Nucleus accumbens (tissue), 56 donors: ENCODE measurements at regions not wholly inside any gene's neighbourhood (a gene's known extent, or its start where the extent isn't known, plus 50 kb on each side); places are given as distances from the start of the nearest gene placed in this dataset.

Experiments used
- DNase-seq, 56 donors: peaks; one replicate each; lab custom pipeline; 2025; lab: John Stamatoyannopoulos, UW

DNA sequence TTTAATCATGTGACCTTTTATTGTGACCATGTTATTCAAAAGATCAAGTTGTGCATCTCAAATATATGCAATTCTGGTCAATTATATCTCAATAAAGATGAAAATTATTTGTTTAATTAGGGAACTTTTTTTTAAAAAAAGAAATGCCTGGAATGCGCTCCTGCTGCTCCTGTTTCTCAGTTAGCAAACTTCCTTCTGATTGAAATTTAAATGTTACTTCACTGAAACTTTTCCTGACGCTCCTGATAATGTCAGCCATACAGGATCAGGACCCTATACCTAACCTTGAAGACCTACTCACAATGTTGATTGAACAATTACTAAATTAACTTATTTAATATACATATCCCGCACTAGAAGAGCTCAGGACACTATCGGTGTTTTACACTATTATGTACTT lies 190.4 kb downstream of the MACC1 start:
- no peak for DNase-seq

GRCh38 chr7:20021831-20022230 lies 195.4 kb downstream of the MACC1 start:
- DNase-seq, result no peak

DNA sequence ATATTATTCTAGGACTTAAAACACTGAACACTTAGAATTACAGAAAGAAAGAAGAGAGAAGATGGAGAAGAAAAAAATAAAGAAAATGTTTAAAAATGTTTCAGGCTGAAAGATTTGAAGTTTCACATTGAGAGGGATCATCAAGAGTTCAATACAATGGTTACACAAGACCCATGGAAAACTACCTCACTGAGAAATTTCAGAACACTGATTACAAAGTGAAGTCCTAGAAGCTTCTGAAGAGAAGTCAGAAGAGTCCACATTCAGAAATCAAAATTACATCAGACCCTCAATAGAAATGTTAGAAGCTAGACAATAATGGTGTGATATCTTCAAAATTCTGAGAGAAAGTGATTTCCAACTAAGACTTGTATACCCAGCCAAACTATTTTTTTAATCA lies 196.1 kb downstream of the MACC1 start:
- no peak for DNase-seq

DNA sequence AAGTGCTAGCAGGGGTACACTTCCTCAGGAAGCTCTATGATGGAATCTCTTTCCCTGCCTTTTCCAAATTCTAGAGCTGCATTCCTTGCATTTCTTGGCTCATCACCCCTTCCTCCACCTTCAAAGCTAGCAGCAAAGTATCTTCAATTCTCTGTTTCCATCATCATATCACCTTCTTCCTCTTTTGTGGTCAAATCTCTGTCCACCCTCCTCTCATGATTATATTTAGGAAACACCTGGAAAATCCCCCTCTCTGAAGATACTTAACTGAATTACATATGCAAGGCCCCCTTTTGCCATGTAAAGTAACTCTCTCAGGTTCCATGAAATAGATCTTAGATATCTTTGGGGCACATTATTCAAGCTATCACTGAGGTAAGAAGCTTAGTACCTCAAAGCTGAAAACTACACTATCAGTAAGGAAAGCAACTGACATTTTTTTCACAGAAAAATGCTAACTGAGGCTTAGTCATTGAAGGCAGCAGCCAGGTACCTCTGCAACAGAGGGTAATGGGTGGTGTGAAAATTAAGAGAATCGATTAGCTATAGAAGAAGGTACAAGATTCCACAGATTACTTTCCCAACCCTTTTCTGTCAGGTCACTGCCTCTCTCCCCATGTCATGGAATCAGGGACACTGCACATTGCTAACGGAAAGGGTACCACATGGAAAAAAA lies 197.3 kb downstream of the MACC1 start:
- no peak for DNase-seq

DNA sequence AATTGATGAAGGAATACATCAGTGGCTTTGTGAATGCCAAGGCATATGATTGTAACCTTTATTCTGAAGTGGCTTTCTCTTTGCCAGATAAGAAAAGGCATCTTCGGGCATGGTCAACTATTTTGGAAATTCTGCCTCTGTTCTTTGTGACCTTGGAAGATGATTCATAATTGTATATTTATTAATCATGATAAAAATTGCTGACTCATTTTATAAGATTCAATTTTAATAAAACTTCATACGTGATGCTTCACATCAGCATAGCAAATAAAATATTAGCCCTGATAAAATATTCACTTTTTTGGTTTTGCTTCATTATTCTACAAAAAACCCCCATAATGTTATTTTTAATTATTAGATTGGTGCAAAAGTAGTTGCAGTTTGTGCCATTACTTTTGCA lies 200.5 kb downstream of the MACC1 start:
- DNase-seq, result no peak

DNA sequence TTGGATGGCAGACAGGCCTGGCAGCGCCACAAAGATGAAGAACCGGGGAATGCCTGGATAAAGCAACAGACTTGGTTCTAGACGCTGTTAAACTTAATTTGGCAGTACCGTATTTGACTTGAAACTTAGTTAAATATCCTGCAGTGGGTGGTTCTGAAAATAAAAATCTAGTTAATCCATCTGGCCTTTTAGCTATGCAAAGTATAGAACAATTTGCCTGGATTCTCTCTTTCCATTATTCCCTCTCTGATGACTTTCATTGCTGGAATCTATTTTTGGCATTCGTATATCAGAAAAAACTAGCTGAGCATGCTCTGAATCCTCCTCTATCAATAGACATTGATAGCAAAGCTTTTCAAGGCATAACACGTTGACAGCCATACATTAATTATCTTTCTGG lies 203.6 kb downstream of the MACC1 start:
- DNase-seq, result no peak

GRCh38 chr7:20012100-20012499 lies 205.1 kb downstream of the MACC1 start:
- no peak for DNase-seq

GRCh38 chr7:20010877-20011276 lies 206.3 kb downstream of the MACC1 start:
- DNase-seq, result no peak

- DNase-seq, result no peak
Measured at GRCh38 chr7:20007510-20007909, 209.7 kb downstream of the MACC1 start.

DNA sequence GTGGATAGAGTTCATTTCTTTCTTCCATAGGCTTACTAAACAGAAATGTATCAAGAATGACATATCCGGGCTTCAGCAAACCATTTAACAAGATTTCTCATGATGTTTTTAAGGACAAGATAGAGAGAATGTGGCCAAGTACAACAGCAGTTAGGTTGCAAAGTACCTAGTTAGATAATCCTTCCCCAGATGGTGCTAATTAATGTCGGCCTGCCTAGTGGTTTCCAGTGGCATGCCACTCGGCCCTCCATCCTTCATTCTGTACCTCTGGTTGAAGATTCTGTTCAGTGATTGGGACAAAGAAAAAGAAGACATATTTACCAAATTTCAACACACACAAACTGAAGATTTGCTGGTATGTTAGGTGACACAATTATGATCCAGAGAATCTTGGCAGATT lies 212.1 kb downstream of the MACC1 start:
- no peak for DNase-seq

DNA sequence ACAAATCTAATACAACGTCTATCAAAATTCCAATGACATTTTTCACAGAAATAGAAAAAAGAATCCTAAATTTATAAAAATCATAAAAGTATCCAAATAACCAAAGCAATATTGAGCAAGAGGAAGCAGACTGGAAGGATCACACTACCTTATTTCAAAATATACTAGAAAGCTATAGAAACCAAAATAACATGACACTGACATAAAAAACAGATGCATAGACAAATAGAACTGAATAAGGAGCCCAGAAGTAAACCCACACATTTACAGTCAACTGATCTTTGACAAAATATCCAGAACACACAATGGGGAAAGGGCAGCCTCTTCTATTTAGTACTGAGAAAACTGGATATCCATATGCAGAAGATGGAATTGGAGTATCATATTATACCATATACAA lies 217.5 kb downstream of the MACC1 start:
- DNase-seq, result no peak

DNA sequence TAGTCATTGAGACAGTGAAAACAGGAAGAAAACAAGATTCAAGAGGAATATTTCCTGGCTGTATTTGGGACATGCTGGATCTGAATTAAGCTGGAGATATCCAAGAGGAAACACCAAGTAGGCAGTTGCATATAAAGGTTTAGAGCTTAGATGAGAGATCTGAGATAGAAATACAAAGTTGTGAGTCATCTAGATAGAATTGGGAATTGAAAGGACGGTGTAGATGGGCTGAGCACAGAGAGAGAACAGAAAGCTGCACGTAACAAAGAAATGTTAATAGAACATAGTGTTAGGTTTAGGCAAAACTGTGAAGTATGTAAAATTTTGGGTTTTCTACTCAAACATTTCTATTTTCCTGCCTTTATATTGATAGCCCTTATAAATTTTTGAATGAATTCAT lies 218.5 kb upstream of the TMEM196 start:
- DNase-seq, result no peak

- no peak for DNase-seq
Measured at GRCh38 chr7:19989906-19990305, 216.5 kb upstream of the TMEM196 start.

DNA sequence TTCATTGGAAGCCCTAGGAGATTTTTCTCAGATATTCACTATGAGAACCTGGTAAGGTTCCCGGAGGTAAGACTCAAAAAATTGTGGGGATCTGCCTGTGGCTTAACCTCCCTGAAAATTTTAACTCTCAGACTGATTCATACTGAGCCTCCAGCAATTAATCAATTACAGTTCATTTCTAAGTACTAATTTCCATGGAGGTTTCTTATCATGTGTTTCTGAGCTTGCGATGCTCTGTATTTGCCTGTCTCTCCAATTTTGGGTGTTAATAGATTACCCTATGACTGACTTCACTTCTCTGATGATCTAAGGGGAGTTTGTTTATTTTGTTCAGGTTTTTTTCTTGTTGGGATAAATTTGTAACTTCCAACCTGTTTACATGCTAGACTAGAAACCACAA lies 215.4 kb upstream of the TMEM196 start:
- DNase-seq, result no peak

GRCh38 chr7:19984231-19984632 lies 210.8 kb upstream of the TMEM196 start:
- DNase-seq, result no peak

- peak in 4 of 56 donors; percentile 0 to 17 (median 5) for DNase-seq
Measured at GRCh38 chr7:19982841-19983835, 209.7 kb upstream of the TMEM196 start.

- no peak for DNase-seq
Measured at GRCh38 chr7:19973581-19973980, 200.2 kb upstream of the TMEM196 start.

- no peak for DNase-seq
Measured at GRCh38 chr7:19972876-19973275, 199.5 kb upstream of the TMEM196 start.

DNA sequence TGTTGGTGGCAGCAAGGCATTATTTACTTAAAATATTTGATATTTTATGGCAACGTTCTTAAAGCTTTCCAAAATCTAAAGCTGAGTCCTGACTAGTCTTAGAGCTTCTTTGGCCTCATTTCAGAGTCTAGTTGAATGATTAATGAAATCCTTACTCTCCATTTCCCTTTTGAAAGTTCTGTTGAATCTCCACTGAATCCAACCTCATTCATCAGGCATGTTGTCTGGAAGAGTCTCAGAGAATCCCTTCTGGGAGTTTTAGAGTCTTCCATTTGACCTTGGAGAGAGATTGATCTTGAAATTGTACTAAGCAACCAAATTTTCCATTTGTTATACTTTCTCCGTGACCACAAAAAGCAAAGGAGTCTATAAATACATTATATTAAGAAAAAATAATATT lies 198.5 kb upstream of the TMEM196 start:
- DNase-seq, result no peak

DNA sequence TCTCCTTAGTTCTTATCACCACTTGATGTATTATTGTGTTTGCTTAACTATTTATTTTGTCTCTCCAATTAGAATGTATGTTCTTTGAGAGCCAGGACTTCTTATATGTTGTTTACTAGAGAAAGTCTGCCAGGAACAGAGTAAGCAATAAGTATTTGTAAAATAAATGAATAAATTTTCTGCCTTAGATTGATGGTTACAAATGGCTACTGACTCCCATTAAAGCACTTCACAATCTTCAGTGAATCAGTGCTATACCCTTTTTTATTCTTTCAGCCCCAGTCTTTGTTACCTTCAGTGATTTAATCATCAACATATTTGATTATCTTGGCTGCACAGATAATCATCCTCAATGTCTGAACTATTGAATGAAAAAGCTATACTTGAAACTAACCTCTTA lies 197.1 kb upstream of the TMEM196 start:
- no peak for DNase-seq

DNA sequence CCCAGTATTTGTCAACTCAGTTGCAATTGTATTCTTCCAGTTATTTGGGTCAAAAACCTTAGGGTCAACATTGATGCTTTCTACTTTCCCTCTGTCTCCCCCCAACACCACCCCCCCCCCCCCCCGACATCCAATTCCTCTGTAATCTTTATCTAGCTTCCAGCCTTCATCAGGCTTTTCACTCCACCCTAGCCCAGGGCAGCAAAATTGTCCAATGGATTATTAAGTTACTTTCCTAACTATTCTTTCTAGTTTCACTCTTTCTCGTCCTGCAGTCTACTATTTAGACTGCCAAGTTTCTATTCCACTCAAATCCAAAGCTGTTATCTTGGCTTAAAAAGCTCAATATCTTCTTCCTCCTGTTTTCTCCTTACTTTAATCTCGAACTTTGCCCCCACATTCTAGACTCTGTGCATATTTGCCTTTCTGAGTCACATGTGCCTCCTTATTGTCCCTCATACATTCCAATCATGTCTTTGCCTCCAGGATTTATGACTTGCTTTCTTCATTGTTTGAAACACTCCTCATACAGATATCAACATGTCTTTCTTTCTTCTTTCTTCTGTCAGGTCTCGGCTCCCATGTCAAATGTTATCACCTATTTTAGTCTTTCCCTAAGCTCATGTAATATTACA lies 196.6 kb upstream of the TMEM196 start:
- DNase-seq, result no peak
